K562 (cell line): ENCODE measurements at regions not wholly inside any gene's neighbourhood (a gene's known extent, or its start where the extent isn't known, plus 50 kb on each side); places are given as distances from the start of the nearest gene placed in this dataset.

Source experiments
- ATAC-seq: fragments of 200-7000 bp; cut with Tn5 transposase; 3 replicates; pipeline ENCODE4 v1.9.1; 2020; ENCODE audit warnings: moderate library complexity
- BruUV-seq: library from RNA; stranded (reverse); fragments of 400-500 nt; replicated peaks from 2 replicates; lab custom pipeline; 2021; lab: Mats Ljungman, UMichigan
- CTCF ChIA-PET: fragments of 300-600 bp; formaldehyde crosslinking; extraction: SDS; loops from one replicate; lab custom pipeline; 2021; ENCODE audit warnings: low intra/inter-chr PET ratio; lab: Yijun Ruan, JAX
- POLR2A ChIA-PET: fragments of 300-600, 350-650 bp; sonication (Branson Sonifier 250); formaldehyde crosslinking; extraction: SDS; loops from one replicate; lab custom pipeline; 2021; ENCODE audit warnings: antibody characterized with exemption, inconsistent platforms; lab: Yijun Ruan, JAX
- DNase-seq, 4 experiments: peaks; one replicate each; pipeline versions ENCODE4 v3.0.0 to v3.0.0-alpha.2; 2011 to 2018; ENCODE audit warnings: low spot score in 3 of 4, mixed read lengths in 3 of 4; ENCODE audit errors: extremely low read depth in 1 of 4
- FAIRE-seq: peaks from 2 replicates; lab custom pipeline; 2011; peaks lifted over from hg19 to GRCh38; lab: Jason Lieb, UNC
- H2AFZ ChIP-seq: 2 replicates; pipeline ENCODE4 v1.6.0; 2011; ENCODE audit warnings: low read depth, low read length, control low read depth, inconsistent platforms
- H3K27ac ChIP-seq: fragments of 200-600 bp; 3 replicates; pipeline ENCODE4 v1.8.0; 2011; ENCODE audit warnings: low read depth, mild to moderate bottlenecking, control low read depth, inconsistent platforms, low read length, moderate library complexity, mixed read lengths; ENCODE audit errors: extremely low read depth
- H3K27me3 ChIP-seq, 2 experiments: fragments of 300-600 bp in 1 of 2; 2 replicates in 1 of 2; 3 replicates in 1 of 2; pipeline versions ENCODE4 v1.6.0 to v1.8.0; 2011; ENCODE audit warnings: inconsistent platforms in 2 of 2, low read length in 2 of 2, mild to moderate bottlenecking in 1 of 2, mixed read lengths in 1 of 2, moderate library complexity in 1 of 2; ENCODE audit not compliant: control insufficient read depth in 2 of 2, insufficient read depth in 2 of 2
- H3K36me3 ChIP-seq: fragments of 300-600 bp; 3 replicates; pipeline ENCODE4 v1.8.0; 2011; ENCODE audit warnings: mild to moderate bottlenecking, low read length, inconsistent platforms; ENCODE audit not compliant: control insufficient read depth, insufficient read depth
- H3K4me1 ChIP-seq, 2 experiments: fragments of 200-600 bp in 1 of 2; replicated peaks in 1 of 2; 2 replicates in 1 of 2; 3 replicates in 1 of 2; pipeline versions ENCODE4 v1.5.1 to v1.8.0; 2011; ENCODE audit warnings: inconsistent platforms in 2 of 2, low read length in 2 of 2, mild to moderate bottlenecking in 1 of 2, mixed read lengths in 1 of 2, moderate library complexity in 1 of 2; ENCODE audit not compliant: control insufficient read depth in 2 of 2, insufficient read depth in 2 of 2
- H3K4me2 ChIP-seq: 2 replicates; pipeline ENCODE4 v1.6.1; 2011; ENCODE audit warnings: low read length, control low read depth, inconsistent platforms, mixed read lengths; ENCODE audit not compliant: insufficient read depth
- H3K4me3 ChIP-seq: fragments of 200-600 bp; sonication (generic), shearing (Covaris generic); 2 replicates; pipeline ENCODE4 v1.5.1; 2016; ENCODE audit warnings: control low read depth, inconsistent platforms
- H3K79me2 ChIP-seq: fragments of 200-600 bp; 3 replicates; pipeline ENCODE4 v1.8.0; 2011; ENCODE audit warnings: low read length, inconsistent platforms; ENCODE audit not compliant: control insufficient read depth, insufficient read depth
- H3K9ac ChIP-seq, 2 experiments: 2 replicates each; pipeline versions ENCODE4 v1.6.0 to v1.6.1; 2011; ENCODE audit warnings: low read depth in 2 of 2, low read length in 2 of 2, control low read depth in 1 of 2, inconsistent platforms in 1 of 2, mild to moderate bottlenecking in 1 of 2, mixed read lengths in 1 of 2; ENCODE audit not compliant: insufficient read depth in 1 of 2
- H3K9me1 ChIP-seq: one replicate; pipeline ENCODE4 v1.6.0; 2011; ENCODE audit warnings: inconsistent platforms, mild to moderate bottlenecking, low read length, moderate library complexity; ENCODE audit not compliant: control insufficient read depth, insufficient read depth
- H3K9me3 ChIP-seq: replicated peaks from 2 replicates; pipeline ENCODE4 v1.5.1; 2011; ENCODE audit warnings: low read depth, low read length, inconsistent platforms; ENCODE audit not compliant: control insufficient read depth, insufficient read depth
- H4K20me1 ChIP-seq: replicated peaks from 2 replicates; pipeline ENCODE4 v1.6.1; 2011; ENCODE audit warnings: low read length, inconsistent platforms, mixed read lengths; ENCODE audit not compliant: control insufficient read depth, insufficient read depth
- CREBBP ChIP-seq: IDR thresholded peaks from one replicate; pipeline ENCODE4 v1.6.1; 2012; ENCODE audit warnings: low read depth, mild to moderate bottlenecking, control low read depth, inconsistent platforms, low read length
- EGR1 ChIP-seq: fragments of 450-650 bp; conservative IDR thresholded peaks from 2 replicates; pipeline ENCODE4 v1.6.1; 2017; ENCODE audit warnings: mild to moderate bottlenecking
- MNT ChIP-seq, 2 experiments: fragments of 450-650 bp; conservative IDR thresholded peaks; 2 replicates each; pipeline ENCODE4 v1.6.1; 2017; ENCODE audit warnings: mild to moderate bottlenecking in 2 of 2, moderate library complexity in 2 of 2
- MTF1 ChIP-seq: fragments of 250-450 bp; sonication (Bioruptor Pico); IDR thresholded peaks from 2 replicates; pipeline ENCODE4 v1.9.0; 2021; ENCODE audit warnings: moderate library complexity, mild to moderate bottlenecking, inconsistent platforms, borderline replicate concordance
- NR4A1 ChIP-seq, 2 experiments: fragments of 250-450 bp in 1 of 2; fragments of 450-650 bp in 1 of 2; sonication (Bioruptor Pico) in 1 of 2; IDR thresholded peaks; 2 replicates each; pipeline versions ENCODE4 v1.4.0 to v1.6.1; 2016 to 2020; ENCODE audit warnings: mild to moderate bottlenecking in 2 of 2, missing compliant biosample characterization in 1 of 2, missing genetic modification characterization in 1 of 2, moderate library complexity in 1 of 2
- RUNX1 ChIP-seq: sonication (generic); IDR thresholded peaks from 2 replicates; pipeline ENCODE4 v1.6.1; 2016; ENCODE audit warnings: antibody characterized with exemption, low read depth
- SAFB2 ChIP-seq: fragments of 200-400 bp; formaldehyde crosslinking; IDR thresholded peaks from 2 replicates; pipeline ENCODE4 v1.6.1; 2018; ENCODE audit warnings: borderline replicate concordance, low read length, low read depth, moderate library complexity; ENCODE audit not compliant: severe bottlenecking
- SRSF9 ChIP-seq: fragments of 200-400 bp; formaldehyde crosslinking; IDR thresholded peaks from 2 replicates; pipeline ENCODE4 v1.6.1; 2017; ENCODE audit warnings: low read depth, low read length, borderline replicate concordance
- TFE3 ChIP-seq: fragments of 450-650 bp; formaldehyde crosslinking; IDR thresholded peaks from 2 replicates; pipeline ENCODE4 v1.4.0; 2020; ENCODE audit warnings: mild to moderate bottlenecking, mixed read lengths
- UBTF ChIP-seq, 2 experiments: IDR thresholded peaks; 2 replicates each; pipeline ENCODE4 v1.6.1; 2012; ENCODE audit warnings: improper control_type of control experiment in 2 of 2, low read depth in 2 of 2, low read length in 2 of 2, borderline replicate concordance in 1 of 2
- ZBTB34 ChIP-seq: fragments of 250-450 bp; sonication (Bioruptor Pico); IDR thresholded peaks from 2 replicates; pipeline ENCODE4 v1.8.0; 2021; ENCODE audit warnings: mild to moderate bottlenecking, moderate library complexity
- ZNF444 ChIP-seq: fragments of 250-450 bp; sonication (Bioruptor Pico); IDR thresholded peaks from 2 replicates; pipeline ENCODE4 v1.4.0; 2020; ENCODE audit warnings: mild to moderate bottlenecking, moderate library complexity
- ZNF561 ChIP-seq: fragments of 450-650 bp; formaldehyde crosslinking; conservative IDR thresholded peaks from 2 replicates; pipeline ENCODE4 v1.4.0; 2020; ENCODE audit warnings: mild to moderate bottlenecking, moderate library complexity
- ZSCAN29 ChIP-seq: fragments of 450-650 bp; IDR thresholded peaks from 2 replicates; pipeline ENCODE4 v1.6.1; 2017
- WGBS: fragments of 100-300 bp; shearing (Covaris generic); methylation state at CpG from one replicate; pipeline ENCODE4 v1.1.6; 2016; ENCODE audit warnings: low coverage, mixed read lengths; ENCODE audit not compliant: insufficient coverage; ENCODE audit errors: missing lambda C conversion rate; 5-methylcytosine and 5-hydroxymethylcytosine counted together
- in situ Hi-C: fragments of 300-500 bp; cut with MboI; formaldehyde crosslinking; loops from 4 replicates; pipeline ENCODE4 v1.15.0; 2018; ENCODE audit warnings: inconsistent platforms, mixed read lengths
- intact Hi-C: fragments of 100-400 bp; cut with micrococcal nuclease; formaldehyde crosslinking; loops from 2 replicates; pipeline ENCODE4 v1.14.2; 2022
- TF ChIP-seq, protein P1 (sequence below): sonication (generic); formaldehyde crosslinking; IDR thresholded peaks from 2 replicates; pipeline ENCODE4 v1.8.1; 2022; ENCODE audit warnings: missing genetic modification reagents

DNA sequence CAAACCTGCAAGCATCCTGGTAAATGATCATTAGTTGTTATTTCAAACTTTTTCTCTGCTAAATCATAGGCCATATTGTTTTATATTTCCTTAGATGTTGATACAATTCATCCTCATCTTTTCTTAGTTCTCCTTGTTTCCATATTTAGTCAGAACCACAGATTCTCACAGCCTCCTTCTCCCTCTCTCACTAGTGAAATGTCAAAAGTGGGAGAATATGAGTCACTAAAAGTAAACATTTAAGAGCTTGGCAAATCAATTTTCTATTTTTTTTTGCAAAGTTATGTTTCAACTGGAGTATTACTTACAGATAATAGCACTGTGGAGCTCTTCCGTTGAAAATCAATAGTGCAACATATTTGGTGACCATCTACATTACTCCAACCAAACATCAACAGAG is 308.8 kb downstream of the COL11A1 start:
- ATAC-seq (no peak), FAIRE-seq (no peak), DNase-seq (no peak)
- H3K4me3 ChIP-seq, result no peak overlapping the region
- H4K20me1 ChIP-seq, result no peaks in the 10 kb centered on the region
- ChIA-PET POLR2A (no interaction called here), CTCF (no interaction called here)
- no peaks in the 10 kb centered on the region for H3K36me3 ChIP-seq
- H3K27me3 ChIP-seq, result no peaks in the 10 kb centered on the region
- in situ Hi-C loops, result no loop called here
- intact Hi-C loops, result no loop called here
- no TSS peak for BruUV-seq
- H3K79me2 ChIP-seq, result no peaks in the 10 kb centered on the region
- no peaks in the 10 kb centered on the region for H3K9me3 ChIP-seq
- no peak overlapping the region for H3K4me2 ChIP-seq
- H3K4me1 ChIP-seq, result no peaks in the 10 kb centered on the region
- H3K9ac ChIP-seq, result no peak overlapping the region
- no peak overlapping the region for H2AFZ ChIP-seq
- H3K9me1 ChIP-seq, result no peaks in the 10 kb centered on the region
- no peak overlapping the region for H3K27ac ChIP-seq
- 0% methylated on average over 1 of the region's 1 CpG for WGBS
- no peak for TF ChIP-seq NR4A1 (CRISPR knock-in tag; IDR thresholded peaks at IDR 0.05)
- no peak for TF ChIP-seq NR4A1 (tag; IDR thresholded peaks at IDR 0.05)
- no peak for TF ChIP-seq MNT (conservative IDR thresholded peaks at IDR 0.05)
- no peak for TF ChIP-seq RUNX1
- TF ChIP-seq ZNF561 (CRISPR knock-in tag), result no peak
- no peak for TF ChIP-seq EGR1
- no peak for TF ChIP-seq ZNF444 (CRISPR knock-in tag)
- TF ChIP-seq, protein P1, sequence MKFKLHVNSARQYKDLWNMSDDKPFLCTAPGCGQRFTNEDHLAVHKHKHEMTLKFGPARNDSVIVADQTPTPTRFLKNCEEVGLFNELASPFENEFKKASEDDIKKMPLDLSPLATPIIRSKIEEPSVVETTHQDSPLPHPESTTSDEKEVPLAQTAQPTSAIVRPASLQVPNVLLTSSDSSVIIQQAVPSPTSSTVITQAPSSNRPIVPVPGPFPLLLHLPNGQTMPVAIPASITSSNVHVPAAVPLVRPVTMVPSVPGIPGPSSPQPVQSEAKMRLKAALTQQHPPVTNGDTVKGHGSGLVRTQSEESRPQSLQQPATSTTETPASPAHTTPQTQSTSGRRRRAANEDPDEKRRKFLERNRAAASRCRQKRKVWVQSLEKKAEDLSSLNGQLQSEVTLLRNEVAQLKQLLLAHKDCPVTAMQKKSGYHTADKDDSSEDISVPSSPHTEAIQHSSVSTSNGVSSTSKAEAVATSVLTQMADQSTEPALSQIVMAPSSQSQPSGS, result no peak
- TF ChIP-seq SRSF9, result no peak
- TF ChIP-seq ZBTB34 (CRISPR knock-in tag), result no peak
- no peak for TF ChIP-seq TFE3 (CRISPR knock-in tag)
- no peak for TF ChIP-seq CREBBP
- no peak for TF ChIP-seq UBTF (IDR thresholded peaks at IDR 0.05; ENCODE audit: borderline replicate concordance in 1 of 2, low read depth in 2 of 2, low read length in 2 of 2)
- TF ChIP-seq MTF1 (CRISPR knock-in tag), result no peak
- no peak for TF ChIP-seq ZSCAN29
- TF ChIP-seq SAFB2, result no peak
